Breast epithelium (tissue), 4 donors: ENCODE measurements at regions not wholly inside any gene's neighbourhood (a gene's known extent, or its start where the extent isn't known, plus 50 kb on each side); places are given as distances from the start of the nearest gene placed in this dataset.

Experiments used
- DNase-seq, 2 donors: peaks; one replicate each; pipeline ENCODE4 v3.0.0-alpha.2; 2019; ENCODE audit warnings: low spot score in 2 of 2
- H3K27ac ChIP-seq, 2 donors: fragments of 200-600 bp; sonication (generic) in 1 of 2; one replicate each; pipeline ENCODE4 v1.5.1; 2016 to 2019; ENCODE audit warnings: mild to moderate bottlenecking in 1 of 2
- H3K27me3 ChIP-seq, 2 donors: fragments of 200-600 bp; sonication (generic) in 1 of 2; one replicate each; pipeline versions ENCODE4 v1.5.1 to v1.6.0; 2017 to 2019; ENCODE audit warnings: control low read depth in 1 of 2, mild to moderate bottlenecking in 1 of 2
- H3K36me3 ChIP-seq: fragments of 200-600 bp; one replicate; pipeline ENCODE4 v1.5.1; 2019
- H3K4me1 ChIP-seq, 2 donors: fragments of 200-600 bp; sonication (generic); one replicate each; pipeline ENCODE4 v1.5.1; 2016 to 2019; ENCODE audit warnings: control low read depth in 1 of 2
- H3K4me3 ChIP-seq, 3 donors: fragments of 200-600 bp; sonication (generic); 1 replicate in 2 of 3; 2 replicates in 1 of 3; pipeline ENCODE4 v1.5.1; 2016 to 2019; ENCODE audit warnings: mild to moderate bottlenecking in 3 of 3, moderate library complexity in 2 of 3
- H3K9me3 ChIP-seq, 2 donors: fragments of 200-600 bp; sonication (generic) in 1 of 2; one replicate each; pipeline ENCODE4 v1.5.1; 2016 to 2019; ENCODE audit warnings: control low read depth in 1 of 2
- CTCF ChIP-seq, 3 donors: fragments of 450-650 bp; IDR thresholded peaks; one replicate each; pipeline ENCODE4 v1.5.1; 2016 to 2017; ENCODE audit warnings: antibody characterized with exemption in 3 of 3, mild to moderate bottlenecking in 3 of 3, moderate library complexity in 3 of 3
- POLR2A ChIP-seq: fragments of 450-650 bp; IDR thresholded peaks from one replicate; pipeline ENCODE4 v1.6.1; 2016; ENCODE audit warnings: antibody characterized with exemption, mild to moderate bottlenecking, moderate library complexity
- POLR2AphosphoS5 ChIP-seq, 3 donors: sonication (generic); formaldehyde crosslinking; IDR thresholded peaks; one replicate each; pipeline ENCODE4 v1.6.1; 2017; ENCODE audit warnings: antibody characterized with exemption in 3 of 3
- intact Hi-C: fragments of 100-400 bp; cut with DNase I; formaldehyde crosslinking; loops from one replicate; pipeline ENCODE4 v1.15.1; 2023; ENCODE audit warnings: low total_unique reads

- peaks cover 9 to 28% of the 10 kb centered on the region in 2 donors for H3K9me3 ChIP-seq
- H3K4me1 ChIP-seq: no peaks in the 10 kb centered on the region
- no peak for DNase-seq
- H3K27ac ChIP-seq: no peak overlapping the region
- intact Hi-C loops: no loop called here
- TF ChIP-seq POLR2AphosphoS5 (IDR thresholded peaks at IDR 0.05): no peak
- TF ChIP-seq CTCF (IDR thresholded peaks at IDR 0.05): no peak
- TF ChIP-seq POLR2A: no peak
- no peak overlapping the region for H3K4me3 ChIP-seq
- no peaks in the 10 kb centered on the region for H3K36me3 ChIP-seq
- no peaks in the 10 kb centered on the region for H3K27me3 ChIP-seq
Observed at GRCh38 chr3:102122527-102122926, 273.2 kb downstream of the NFKBIZ start.

GRCh38 chr3:102123590-102124190, 274.4 kb downstream of the NFKBIZ start:
- intact Hi-C loops: no loop called here
- no peak overlapping the region for H3K27ac ChIP-seq
- no peaks in the 10 kb centered on the region for H3K27me3 ChIP-seq
- TF ChIP-seq POLR2A: no peak
- TF ChIP-seq CTCF (IDR thresholded peaks at IDR 0.05): no peak
- no peak for DNase-seq
- H3K4me1 ChIP-seq: no peaks in the 10 kb centered on the region
- H3K9me3 ChIP-seq: peaks cover 9 to 23% of the 10 kb centered on the region in 2 donors
- H3K36me3 ChIP-seq: no peaks in the 10 kb centered on the region
- no peak overlapping the region for H3K4me3 ChIP-seq

- Histone ChIP-seq H3K4me3 (no peak overlapping the region), H3K4me1 (no peaks in the 10 kb centered on the region), H3K9me3 (peaks cover 9 to 23% of the 10 kb centered on the region in 2 donors), H3K27me3 (no peaks in the 10 kb centered on the region), H3K36me3 (no peaks in the 10 kb centered on the region), H3K27ac (peak overlapping the region in 1 of 2 donors; percentile 4)
- TF ChIP-seq POLR2AphosphoS5 (IDR thresholded peaks at IDR 0.05) (no peak), CTCF (IDR thresholded peaks at IDR 0.05) (no peak), POLR2A (no peak)
- intact Hi-C loops: no loop called here
- no peak for DNase-seq
Observed at GRCh38 chr3:102124282-102124681, 275.0 kb downstream of the NFKBIZ start.

GRCh38 chr3:102124704-102125103, 275.4 kb downstream of the NFKBIZ start:
- Histone ChIP-seq H3K36me3 (no peaks in the 10 kb centered on the region), H3K27ac (peak overlapping the region in 1 of 2 donors; percentile 4), H3K4me1 (no peaks in the 10 kb centered on the region), H3K27me3 (no peaks in the 10 kb centered on the region), H3K4me3 (no peak overlapping the region), H3K9me3 (peaks cover 9 to 23% of the 10 kb centered on the region in 2 donors)
- no peak for TF ChIP-seq POLR2A
- no peak for DNase-seq
- intact Hi-C loops: no loop called here

- TF ChIP-seq POLR2AphosphoS5 (IDR thresholded peaks at IDR 0.05) (no peak), CTCF (IDR thresholded peaks at IDR 0.05) (no peak), POLR2A (no peak)
- Histone ChIP-seq H3K4me1 (no peaks in the 10 kb centered on the region), H3K9me3 (peaks cover 9 to 23% of the 10 kb centered on the region in 2 donors), H3K36me3 (no peaks in the 10 kb centered on the region), H3K27me3 (no peaks in the 10 kb centered on the region), H3K27ac (no peak overlapping the region), H3K4me3 (no peak overlapping the region)
- no peak for DNase-seq
- intact Hi-C loops: no loop called here
Observed at GRCh38 chr3:102125197-102125993, 276.1 kb downstream of the NFKBIZ start.
